ENCODE measurements at regions not wholly inside any gene's neighbourhood (a gene's known extent, or its start where the extent isn't known, plus 50 kb on each side); places are given as distances from the start of the nearest gene placed in this dataset.
"Not testable (repeated sequence)": the region's sequence is repeated elsewhere in the genome, so short reads cannot be mapped to it uniquely, and the experiment has no call there.

DNA sequence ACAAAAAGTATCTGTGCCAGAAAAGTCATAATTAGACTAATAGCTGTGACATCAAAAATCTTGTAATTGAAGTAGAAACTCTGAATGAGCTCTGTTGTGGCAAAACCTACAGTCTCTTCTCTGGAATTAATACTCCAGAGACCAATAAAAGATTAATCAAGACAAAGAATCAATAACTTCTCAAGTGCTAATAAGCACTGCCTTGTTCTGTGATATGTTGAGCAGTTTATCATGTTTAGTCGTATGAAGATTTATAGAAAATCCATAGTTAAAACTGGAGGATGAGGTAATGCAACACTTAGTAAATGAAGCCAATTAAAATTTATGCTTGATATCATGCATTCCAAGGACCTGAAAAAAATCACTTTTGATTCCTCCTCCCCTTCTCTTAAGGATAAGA, 72.3 kb upstream of the RNF32 start:
- Histone ChIP-seq H3K4me1 (ENCODE audit: control insufficient read depth, insufficient read depth, low read length) (no peaks in the 10 kb centered on the region), H3K9ac (ENCODE audit: low read length) (no peak overlapping the region), H3K9me3 (ENCODE audit: control insufficient read depth, low read length) (no peaks in the 10 kb centered on the region), H3K4me3 (ENCODE audit: low read length) (no peak overlapping the region), H3K36me3 (ENCODE audit: control insufficient read depth, insufficient read depth, low read length, severe bottlenecking) (no peaks in the 10 kb centered on the region), H3K27me3 (replicated peaks; ENCODE audit: control insufficient read depth, insufficient read depth, low read length) (no peaks in the 10 kb centered on the region)
- no peak for DNase-seq (ENCODE audit: low read depth)

- Histone ChIP-seq H3K9ac (ENCODE audit: low read length) (no peak overlapping the region), H3K4me3 (ENCODE audit: low read length) (no peak overlapping the region), H3K9me3 (ENCODE audit: control insufficient read depth, low read length) (no peaks in the 10 kb centered on the region), H3K36me3 (ENCODE audit: control insufficient read depth, insufficient read depth, low read length, severe bottlenecking) (no peaks in the 10 kb centered on the region), H3K4me1 (ENCODE audit: control insufficient read depth, insufficient read depth, low read length) (no peaks in the 10 kb centered on the region), H3K27me3 (replicated peaks; ENCODE audit: control insufficient read depth, insufficient read depth, low read length) (no peaks in the 10 kb centered on the region)
- no peak for DNase-seq (ENCODE audit: low read depth)
Measured at GRCh38 chr7:156566812-156567549, 73.6 kb upstream of the RNF32 start.

DNA sequence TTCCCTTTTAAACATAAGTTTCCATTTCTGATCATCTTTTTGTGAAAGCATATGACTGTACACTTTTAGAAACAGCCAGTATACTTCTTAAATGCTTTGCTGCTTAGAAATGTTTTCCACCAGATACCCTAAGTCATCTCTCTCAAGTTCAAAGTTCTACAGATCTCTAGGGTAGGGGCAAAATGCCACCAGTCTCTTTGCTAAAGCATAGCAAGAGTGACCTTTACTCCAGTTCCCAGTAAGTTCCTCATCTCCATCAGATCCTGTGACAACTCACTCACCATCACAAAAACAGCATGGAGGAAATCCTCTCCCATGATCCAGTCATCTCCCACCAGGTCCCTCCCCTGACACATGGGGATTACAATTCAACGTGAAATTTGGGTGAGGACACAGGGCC, 75.6 kb upstream of the RNF32 start:
- not testable (repeated sequence) for H3K9ac ChIP-seq (ENCODE audit: low read length); H3K27me3 ChIP-seq (replicated peaks; ENCODE audit: control insufficient read depth, insufficient read depth, low read length); H3K4me1 ChIP-seq (ENCODE audit: control insufficient read depth, insufficient read depth, low read length); H3K9me3 ChIP-seq (ENCODE audit: control insufficient read depth, low read length); DNase-seq (ENCODE audit: low read depth); H3K36me3 ChIP-seq (ENCODE audit: control insufficient read depth, insufficient read depth, low read length, severe bottlenecking); H3K4me3 ChIP-seq (ENCODE audit: low read length)

DNA sequence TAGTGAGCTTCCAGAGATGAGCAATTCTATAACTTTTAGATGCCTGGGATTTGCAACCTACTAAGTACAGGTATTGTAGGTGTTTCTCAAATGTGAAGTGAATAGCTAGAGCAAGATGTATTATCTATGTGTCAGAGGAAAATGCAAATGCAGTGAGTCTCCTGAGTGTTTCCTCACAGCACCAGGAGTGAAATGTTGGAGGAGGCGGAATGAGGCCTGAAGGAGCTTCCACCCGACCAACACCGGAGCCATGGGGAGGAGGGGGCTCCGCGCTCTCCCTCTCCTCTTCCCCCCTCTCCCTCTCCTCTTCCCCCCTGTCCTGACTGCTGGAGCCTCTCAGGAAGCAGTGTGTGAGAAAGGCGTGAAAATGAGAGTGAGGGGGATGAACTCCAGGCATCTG, 79.9 kb upstream of the RNF32 start:
- Histone ChIP-seq H3K9me3 (ENCODE audit: control insufficient read depth, low read length) (no peaks in the 10 kb centered on the region), H3K4me1 (ENCODE audit: control insufficient read depth, insufficient read depth, low read length) (no peaks in the 10 kb centered on the region), H3K27me3 (replicated peaks; ENCODE audit: control insufficient read depth, insufficient read depth, low read length) (no peaks in the 10 kb centered on the region), H3K9ac (ENCODE audit: low read length) (no peak overlapping the region), H3K36me3 (ENCODE audit: control insufficient read depth, insufficient read depth, low read length, severe bottlenecking) (no peaks in the 10 kb centered on the region), H3K4me3 (ENCODE audit: low read length) (no peak overlapping the region)
- no peak for DNase-seq (ENCODE audit: low read depth)

DNA sequence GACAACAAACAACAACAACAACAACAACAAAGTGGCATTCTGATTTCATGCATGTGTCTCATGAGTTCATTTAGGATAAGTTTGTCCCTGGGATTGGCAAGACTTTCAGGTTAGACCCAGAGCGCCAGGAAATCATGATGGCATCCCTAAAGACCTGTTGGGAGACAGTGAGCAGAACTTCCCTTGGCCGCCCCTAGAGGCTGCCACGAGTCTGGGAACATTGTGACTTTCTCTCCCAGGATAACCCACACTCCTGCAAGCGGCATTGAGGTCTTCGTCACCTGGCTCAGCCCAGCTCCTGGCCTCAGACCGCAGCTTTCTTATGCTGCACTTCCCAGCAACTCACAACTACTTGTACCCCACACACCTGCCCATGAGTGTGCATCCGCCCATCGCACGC, 80.5 kb upstream of the RNF32 start:
- no peak overlapping the region for H3K4me3 ChIP-seq (ENCODE audit: low read length)
- no peaks in the 10 kb centered on the region for H3K36me3 ChIP-seq (ENCODE audit: control insufficient read depth, insufficient read depth, low read length, severe bottlenecking)
- no peaks in the 10 kb centered on the region for H3K9me3 ChIP-seq (ENCODE audit: control insufficient read depth, low read length)
- H3K9ac ChIP-seq (ENCODE audit: low read length), result no peak overlapping the region
- no peaks in the 10 kb centered on the region for H3K4me1 ChIP-seq (ENCODE audit: control insufficient read depth, insufficient read depth, low read length)
- H3K27me3 ChIP-seq (replicated peaks; ENCODE audit: control insufficient read depth, insufficient read depth, low read length), result no peaks in the 10 kb centered on the region
- DNase-seq (ENCODE audit: low read depth), result no peak

- H3K9ac ChIP-seq (ENCODE audit: low read length), result no peak overlapping the region
- no peaks in the 10 kb centered on the region for H3K9me3 ChIP-seq (ENCODE audit: control insufficient read depth, low read length)
- no peaks in the 10 kb centered on the region for H3K4me1 ChIP-seq (ENCODE audit: control insufficient read depth, insufficient read depth, low read length)
- no peaks in the 10 kb centered on the region for H3K36me3 ChIP-seq (ENCODE audit: control insufficient read depth, insufficient read depth, low read length, severe bottlenecking)
- H3K27me3 ChIP-seq (replicated peaks; ENCODE audit: control insufficient read depth, insufficient read depth, low read length), result no peaks in the 10 kb centered on the region
- H3K4me3 ChIP-seq (ENCODE audit: low read length), result no peak overlapping the region
- no peak for DNase-seq (ENCODE audit: low read depth)
Measured at GRCh38 chr7:156559001-156559400, 81.6 kb upstream of the RNF32 start.

GRCh38 chr7:156558198-156558597, 82.4 kb upstream of the RNF32 start:
- Histone ChIP-seq H3K9me3 (ENCODE audit: control insufficient read depth, low read length) (no peaks in the 10 kb centered on the region), H3K27me3 (replicated peaks; ENCODE audit: control insufficient read depth, insufficient read depth, low read length) (no peaks in the 10 kb centered on the region), H3K36me3 (ENCODE audit: control insufficient read depth, insufficient read depth, low read length, severe bottlenecking) (no peaks in the 10 kb centered on the region), H3K9ac (ENCODE audit: low read length) (no peak overlapping the region), H3K4me1 (ENCODE audit: control insufficient read depth, insufficient read depth, low read length) (no peaks in the 10 kb centered on the region), H3K4me3 (ENCODE audit: low read length) (no peak overlapping the region)
- DNase-seq (ENCODE audit: low read depth), result peak; percentile 10

DNA sequence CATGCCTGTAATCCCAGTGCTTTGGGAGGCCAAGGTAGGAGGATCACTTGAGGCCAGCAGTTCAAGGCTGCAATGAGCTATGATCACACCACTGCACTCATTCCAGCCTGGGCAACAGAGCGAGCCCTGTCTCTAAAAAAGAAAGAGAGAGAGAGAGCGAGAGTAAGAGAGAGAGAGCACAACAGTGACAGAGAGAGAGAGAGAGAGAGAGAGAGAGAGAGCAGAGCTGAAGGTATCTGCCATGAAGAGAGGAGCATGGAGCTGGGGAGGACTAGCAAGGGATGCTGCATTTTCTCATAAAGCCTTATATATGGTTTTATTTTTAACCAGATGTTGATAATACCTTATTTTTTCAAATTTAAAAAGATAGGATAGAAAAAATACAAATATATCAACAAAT, 84.5 kb upstream of the RNF32 start:
- Histone ChIP-seq H3K4me1 (ENCODE audit: control insufficient read depth, insufficient read depth, low read length) (no peaks in the 10 kb centered on the region), H3K9me3 (ENCODE audit: control insufficient read depth, low read length) (no peaks in the 10 kb centered on the region), H3K9ac (ENCODE audit: low read length) (no peak overlapping the region), H3K27me3 (replicated peaks; ENCODE audit: control insufficient read depth, insufficient read depth, low read length) (no peaks in the 10 kb centered on the region), H3K4me3 (ENCODE audit: low read length) (no peak overlapping the region), H3K36me3 (ENCODE audit: control insufficient read depth, insufficient read depth, low read length, severe bottlenecking) (no peaks in the 10 kb centered on the region)
- no peak for DNase-seq (ENCODE audit: low read depth)

DNA sequence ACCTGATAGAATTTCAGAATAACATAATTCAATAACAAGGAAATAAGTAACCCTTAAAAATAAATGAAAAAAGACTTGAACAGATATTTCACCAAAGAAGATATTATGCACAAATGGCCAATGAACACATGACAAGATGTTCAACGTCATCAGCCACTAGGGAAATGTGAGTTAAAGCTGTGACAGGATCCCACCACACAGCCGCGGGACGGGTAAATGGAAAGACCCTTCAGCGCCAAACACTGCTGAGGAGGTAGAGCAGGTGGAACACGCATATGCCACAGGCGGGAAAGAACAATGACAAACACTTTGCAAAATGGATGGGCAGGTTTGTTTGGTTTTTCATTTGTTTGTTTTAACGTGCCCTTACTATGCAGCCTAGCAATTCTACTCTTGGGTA, 86.1 kb upstream of the RNF32 start:
- H3K4me1 ChIP-seq (ENCODE audit: control insufficient read depth, insufficient read depth, low read length), result no peaks in the 10 kb centered on the region
- no peak overlapping the region for H3K4me3 ChIP-seq (ENCODE audit: low read length)
- no peaks in the 10 kb centered on the region for H3K36me3 ChIP-seq (ENCODE audit: control insufficient read depth, insufficient read depth, low read length, severe bottlenecking)
- DNase-seq (ENCODE audit: low read depth), result no peak
- H3K9me3 ChIP-seq (ENCODE audit: control insufficient read depth, low read length), result peaks cover 3% of the 10 kb centered on the region
- no peaks in the 10 kb centered on the region for H3K27me3 ChIP-seq (replicated peaks; ENCODE audit: control insufficient read depth, insufficient read depth, low read length)
- no peak overlapping the region for H3K9ac ChIP-seq (ENCODE audit: low read length)

- no peak for DNase-seq (ENCODE audit: low read depth)
- no peak overlapping the region for H3K4me3 ChIP-seq (ENCODE audit: low read length)
- H3K27me3 ChIP-seq (replicated peaks; ENCODE audit: control insufficient read depth, insufficient read depth, low read length), result no peaks in the 10 kb centered on the region
- peaks cover 3% of the 10 kb centered on the region for H3K9me3 ChIP-seq (ENCODE audit: control insufficient read depth, low read length)
- H3K4me1 ChIP-seq (ENCODE audit: control insufficient read depth, insufficient read depth, low read length), result no peaks in the 10 kb centered on the region
- no peaks in the 10 kb centered on the region for H3K36me3 ChIP-seq (ENCODE audit: control insufficient read depth, insufficient read depth, low read length, severe bottlenecking)
- H3K9ac ChIP-seq (ENCODE audit: low read length), result no peak overlapping the region
Measured at GRCh38 chr7:156549636-156550035, 90.9 kb upstream of the RNF32 start.

DNA sequence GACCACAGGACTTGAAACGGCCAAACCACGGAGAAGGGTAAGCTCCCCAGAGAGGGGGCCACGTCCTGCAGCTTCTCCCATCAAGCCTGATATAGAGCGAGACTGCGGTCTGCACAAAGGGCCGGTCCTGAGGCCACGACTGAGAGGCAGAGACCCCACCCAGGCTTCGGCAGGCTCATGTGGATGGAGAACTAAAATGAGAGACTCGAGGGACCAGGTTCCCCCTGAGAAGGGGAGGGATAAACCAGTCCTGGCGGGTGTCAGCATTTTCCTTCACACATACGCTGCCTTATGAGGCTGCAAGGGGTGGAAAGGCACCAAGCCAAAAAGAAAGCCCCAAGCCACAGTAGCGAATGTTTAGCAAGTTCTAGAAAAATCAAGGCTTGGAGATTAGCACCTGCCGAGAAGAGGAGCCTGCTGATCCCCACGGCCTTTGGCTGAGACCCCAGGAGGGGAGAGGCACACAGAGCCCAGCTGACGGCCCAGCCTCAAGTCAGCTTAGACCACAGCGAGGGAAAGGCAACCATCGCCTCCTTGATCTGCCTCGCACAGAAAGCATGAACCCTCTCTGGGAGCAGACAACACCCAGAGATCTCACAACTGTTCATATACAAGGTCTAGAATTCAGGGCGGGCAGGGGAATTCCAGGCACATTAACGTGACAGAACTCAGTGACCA, 92.6 kb upstream of the RNF32 start:
- Histone ChIP-seq H3K4me1 (ENCODE audit: control insufficient read depth, insufficient read depth, low read length) (no peaks in the 10 kb centered on the region), H3K36me3 (ENCODE audit: control insufficient read depth, insufficient read depth, low read length, severe bottlenecking) (no peaks in the 10 kb centered on the region), H3K9ac (ENCODE audit: low read length) (no peak overlapping the region), H3K4me3 (ENCODE audit: low read length) (no peak overlapping the region), H3K27me3 (replicated peaks; ENCODE audit: control insufficient read depth, insufficient read depth, low read length) (no peaks in the 10 kb centered on the region), H3K9me3 (ENCODE audit: control insufficient read depth, low read length) (peaks cover 3% of the 10 kb centered on the region)
- no peak for DNase-seq (ENCODE audit: low read depth)

GRCh38 chr7:156545979-156546378, 94.6 kb upstream of the RNF32 start:
- H3K36me3 ChIP-seq (ENCODE audit: control insufficient read depth, insufficient read depth, low read length, severe bottlenecking), result no peaks in the 10 kb centered on the region
- H3K27me3 ChIP-seq (replicated peaks; ENCODE audit: control insufficient read depth, insufficient read depth, low read length), result no peaks in the 10 kb centered on the region
- H3K4me3 ChIP-seq (ENCODE audit: low read length), result no peak overlapping the region
- H3K9ac ChIP-seq (ENCODE audit: low read length), result no peak overlapping the region
- no peaks in the 10 kb centered on the region for H3K4me1 ChIP-seq (ENCODE audit: control insufficient read depth, insufficient read depth, low read length)
- DNase-seq (ENCODE audit: low read depth), result no peak
- H3K9me3 ChIP-seq (ENCODE audit: control insufficient read depth, low read length), result peaks cover 3% of the 10 kb centered on the region

All from adipocyte (in vitro differentiated cells).